HG03558 (cell line): ENCODE measurements at regions not wholly inside any gene's neighbourhood (a gene's known extent, or its start where the extent isn't known, plus 50 kb on each side); places are given as distances from the start of the nearest gene placed in this dataset.

Source experiments
- ATAC-seq: cut with Tn5 transposase; IDR thresholded peaks from one replicate; pipeline ENCODE4 v1.9.1; 2021; ENCODE audit warnings: moderate number of reproducible peaks; ENCODE audit not compliant: unreplicated experiment; ENCODE audit errors: extremely low read depth

- no peak for ATAC-seq
Observed at GRCh38 chr13:73610799-73611592, 523.2 kb downstream of the KLF12 start.

DNA sequence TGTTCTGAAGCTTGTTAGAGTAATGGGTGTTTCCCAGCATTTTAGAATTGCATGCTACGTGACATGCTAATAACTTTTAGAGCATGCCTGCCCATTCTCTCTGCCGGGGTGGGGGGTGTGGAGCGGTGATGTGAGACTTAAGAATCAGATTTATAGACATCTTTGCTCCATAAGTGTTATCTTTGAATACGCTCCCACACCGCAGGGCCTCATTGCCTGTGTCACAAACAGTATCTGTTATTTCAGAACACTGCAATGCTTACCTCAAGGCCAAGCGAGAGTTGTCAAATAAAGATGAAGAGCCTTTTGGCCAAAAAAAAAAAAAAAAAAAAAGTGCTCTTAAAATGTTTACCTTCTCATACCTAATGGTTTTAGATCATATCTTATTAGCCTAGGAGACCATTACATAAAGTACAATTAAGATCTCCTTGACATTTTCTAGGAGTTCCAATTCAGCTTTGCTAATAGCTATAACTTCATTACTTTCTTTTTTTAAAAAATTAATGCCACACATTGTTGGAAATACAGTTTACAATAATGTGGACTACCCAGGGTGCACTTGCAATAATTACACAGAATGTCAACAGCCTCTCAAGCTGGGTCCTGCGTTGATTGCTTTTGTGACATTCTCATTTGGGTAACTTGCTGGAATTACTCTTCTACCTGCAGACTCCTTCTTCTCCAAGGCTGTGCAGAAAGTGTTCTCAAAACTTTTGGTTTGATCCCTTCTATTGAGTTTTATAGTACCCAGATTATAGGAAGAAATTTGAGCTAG lies 525.3 kb downstream of the KLF12 start:
- ATAC-seq = no peak

DNA sequence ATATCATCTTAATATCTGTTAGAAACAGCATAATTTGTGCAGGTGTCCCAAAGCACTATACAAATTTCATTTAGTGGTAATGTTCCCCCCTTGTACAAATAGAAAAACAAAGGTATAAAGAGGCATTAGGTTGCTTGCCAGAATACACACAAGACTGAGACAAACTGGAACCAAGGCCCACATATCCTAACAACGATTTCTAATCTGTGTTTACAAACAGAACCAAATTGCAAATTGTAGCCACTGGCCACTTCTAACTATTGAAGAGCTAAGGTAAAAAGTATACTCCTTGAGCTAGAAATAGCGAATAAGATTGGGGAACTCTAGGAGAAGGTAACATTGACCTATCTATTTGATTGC lies 526.1 kb downstream of the KLF12 start:
- no peak for ATAC-seq

DNA sequence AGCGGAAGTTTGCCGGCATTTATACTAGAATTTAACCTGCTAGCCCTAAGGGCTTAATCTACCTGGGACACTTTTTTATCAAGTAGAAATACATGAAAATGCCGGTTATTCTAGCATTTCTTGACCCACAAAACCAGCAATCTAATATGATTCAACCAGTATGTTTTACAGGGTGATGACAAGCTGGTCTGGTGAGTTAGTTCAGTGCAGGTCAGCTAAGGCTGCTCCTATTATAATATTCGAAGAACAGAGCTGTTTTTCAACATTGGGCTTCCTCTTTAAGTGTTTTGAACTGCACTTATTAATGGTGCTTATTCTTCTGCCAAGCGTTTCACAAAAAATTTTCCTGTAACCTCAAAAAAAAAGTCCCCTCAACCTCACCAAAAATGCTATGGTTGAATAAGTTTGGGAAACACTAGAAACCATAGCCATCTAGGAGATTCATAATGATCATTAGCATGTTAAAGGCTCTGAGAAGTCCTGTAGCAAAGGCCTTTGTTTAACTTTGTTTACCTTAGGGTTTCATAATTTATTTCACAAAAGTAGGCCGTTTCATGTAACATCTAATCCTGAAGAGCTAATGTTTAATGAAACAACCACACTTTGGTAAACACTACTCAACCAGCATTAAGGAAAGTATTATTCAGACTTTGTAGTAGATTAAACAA lies 526.6 kb downstream of the KLF12 start:
- no peak for ATAC-seq

DNA sequence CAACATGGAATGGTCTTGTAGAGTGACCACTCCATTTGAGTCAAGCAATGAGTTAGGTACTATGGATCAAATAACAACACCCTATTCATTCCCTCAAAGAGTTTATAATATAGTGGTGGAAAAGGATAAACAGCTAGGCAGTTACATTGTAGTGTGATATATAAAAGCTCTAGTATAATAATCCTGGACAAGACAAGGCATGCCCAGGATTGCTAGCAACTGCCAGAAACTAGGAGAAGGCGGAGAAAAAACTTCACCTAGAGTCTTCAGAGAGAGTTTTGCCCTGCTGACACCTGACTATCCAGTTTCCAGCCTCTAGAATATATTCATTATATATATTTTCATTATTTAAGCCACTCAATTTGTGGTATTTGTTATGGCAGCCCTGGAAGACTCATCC lies 530.6 kb downstream of the KLF12 start:
- no peak for ATAC-seq

GRCh38 chr13:73602295-73602694 lies 531.9 kb downstream of the KLF12 start:
- no peak for ATAC-seq

DNA sequence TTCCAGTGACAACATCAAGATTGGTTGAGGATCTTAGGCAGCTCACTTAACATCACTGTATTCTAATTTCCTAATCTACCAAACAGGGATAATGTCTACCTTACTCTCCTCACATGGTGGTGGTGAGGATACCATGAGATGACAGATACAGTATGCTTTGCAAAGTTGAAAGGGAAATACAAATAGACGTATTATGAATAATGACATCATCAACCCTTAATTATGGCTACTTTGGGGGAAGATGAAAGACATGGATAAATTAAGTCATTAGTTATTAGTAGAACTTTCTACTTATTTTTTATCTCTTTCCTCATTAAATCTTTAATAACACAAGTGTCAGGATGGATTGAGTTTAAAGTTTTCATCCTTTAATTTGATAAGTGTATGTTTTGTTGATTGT lies 532.5 kb downstream of the KLF12 start:
- ATAC-seq = no peak

DNA sequence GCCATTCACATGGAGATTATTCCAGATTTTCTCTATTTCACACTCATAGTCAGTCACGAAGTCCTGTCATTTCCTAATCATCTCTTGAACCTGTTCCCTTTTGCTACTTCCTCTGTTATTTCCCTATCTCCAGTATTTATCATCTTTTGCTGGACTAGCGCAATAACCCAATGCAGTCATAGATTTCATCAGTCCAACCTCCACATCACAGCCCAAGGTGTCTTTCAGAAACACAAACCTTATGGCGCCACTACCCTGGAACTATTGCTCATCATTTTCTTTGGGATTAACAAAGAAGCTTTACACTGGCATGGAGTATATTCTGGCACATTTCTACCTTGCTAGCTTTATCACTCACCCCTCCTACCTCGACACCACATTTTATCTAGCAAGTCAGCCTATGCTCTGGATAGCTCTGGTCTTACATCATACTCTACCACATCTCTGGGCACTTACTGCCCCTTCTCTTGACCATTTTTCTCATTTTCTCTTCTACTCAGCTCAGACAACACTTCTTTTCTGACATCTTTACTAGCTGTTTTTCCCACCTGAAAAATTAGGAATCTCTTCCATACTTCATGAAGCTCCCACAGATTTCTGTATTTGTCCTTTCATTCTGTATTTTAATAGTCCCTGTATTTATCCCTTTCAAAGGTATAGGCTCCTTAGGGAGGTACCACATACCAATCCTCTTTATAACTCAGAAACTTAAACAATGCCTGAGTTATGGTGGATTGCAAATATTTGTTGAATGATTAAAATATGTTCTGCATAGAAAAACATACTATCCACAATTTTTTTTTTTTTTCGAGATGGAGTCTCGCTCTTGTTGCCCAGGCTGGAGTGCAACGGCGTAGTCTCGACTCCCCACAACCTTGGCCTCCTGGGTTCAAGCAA lies 534.7 kb downstream of the KLF12 start:
- no peak for ATAC-seq

DNA sequence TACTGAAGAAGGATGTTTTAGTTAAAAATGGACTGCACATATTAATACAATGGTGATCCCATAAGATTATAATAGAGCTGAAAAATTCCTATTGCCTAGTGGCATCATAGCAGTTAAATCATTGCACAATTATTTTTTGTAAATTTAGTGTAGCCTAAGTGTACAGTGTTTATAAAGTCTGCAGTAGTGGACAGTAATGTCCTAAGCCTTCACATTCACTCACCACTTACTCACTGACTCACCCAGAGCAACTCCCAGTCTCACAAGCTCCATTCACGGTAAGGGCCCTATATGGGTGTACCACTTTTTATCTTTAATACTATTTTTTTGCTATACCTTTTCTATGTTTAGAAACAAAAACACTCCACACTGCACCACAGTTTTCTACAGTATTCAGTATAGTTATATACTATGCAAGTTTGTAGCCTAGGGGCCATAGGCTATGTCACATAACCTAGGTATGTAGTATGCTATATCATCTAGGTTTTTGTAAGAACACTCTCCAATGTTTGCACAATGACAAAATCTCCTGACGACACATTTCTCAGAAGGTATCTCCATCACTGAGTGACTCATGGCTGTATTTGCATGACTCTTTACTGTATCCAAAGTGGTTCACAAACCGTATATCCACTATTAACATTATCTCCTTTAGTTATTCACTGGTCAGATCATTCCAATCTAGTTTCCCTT lies 536.0 kb downstream of the KLF12 start:
- ATAC-seq = no peak

DNA sequence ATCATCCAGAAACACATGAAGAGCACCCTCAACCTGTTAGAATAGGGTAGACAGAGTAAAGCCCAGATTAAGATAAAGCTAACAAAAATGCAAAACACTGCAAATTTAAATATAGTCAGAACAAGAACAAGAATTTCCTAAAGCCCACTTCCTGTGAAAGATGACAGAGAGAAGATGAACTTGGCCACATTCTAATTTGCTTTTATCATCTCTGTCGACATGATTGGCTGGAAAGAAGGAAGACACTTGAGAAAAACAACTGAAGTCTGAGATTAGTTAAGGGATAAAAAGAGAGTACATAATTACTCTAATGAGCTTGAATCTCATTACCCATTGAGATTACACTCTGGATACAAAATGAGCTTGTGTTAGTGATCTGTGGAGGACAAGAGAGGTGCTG lies 537.6 kb downstream of the KLF5 start:
- ATAC-seq = no peak

DNA sequence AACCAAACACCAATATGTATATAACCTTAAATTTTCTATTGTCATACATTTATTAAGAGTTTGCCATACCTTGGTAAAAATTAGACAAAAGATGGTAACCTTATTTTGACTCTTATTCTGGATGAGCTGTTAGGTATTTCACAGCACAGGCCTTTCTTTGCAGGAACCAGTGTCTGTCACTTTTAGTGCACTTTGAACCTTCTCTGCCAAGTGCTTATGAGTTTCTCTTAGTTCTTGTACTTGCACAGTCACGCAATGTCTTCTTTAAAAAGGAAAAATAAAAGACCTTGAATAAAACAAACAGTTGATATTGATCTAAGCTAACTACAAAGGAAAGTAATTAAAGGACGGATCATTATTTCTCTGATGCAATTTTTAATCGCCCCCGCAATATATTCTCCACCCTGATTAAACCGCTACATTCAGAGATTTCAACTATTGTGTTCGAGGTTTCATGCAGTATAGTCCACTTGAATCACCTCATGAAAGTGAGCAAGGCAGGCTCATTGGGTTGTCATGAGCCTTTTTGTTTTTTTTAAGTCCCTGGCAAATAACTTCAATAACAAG lies 534.5 kb downstream of the KLF5 start:
- no peak for ATAC-seq

- ATAC-seq = no peak
Observed at GRCh38 chr13:73591861-73592260, 533.1 kb downstream of the KLF5 start.

GRCh38 chr13:73590795-73591194 lies 532.0 kb downstream of the KLF5 start:
- ATAC-seq = no peak

- ATAC-seq = no peak
Observed at GRCh38 chr13:73585236-73585635, 526.4 kb downstream of the KLF5 start.

- ATAC-seq = no peak
Observed at GRCh38 chr13:73583331-73583730, 524.5 kb downstream of the KLF5 start.

- ATAC-seq = no peak
Observed at GRCh38 chr13:73580513-73581267, 521.9 kb downstream of the KLF5 start.

DNA sequence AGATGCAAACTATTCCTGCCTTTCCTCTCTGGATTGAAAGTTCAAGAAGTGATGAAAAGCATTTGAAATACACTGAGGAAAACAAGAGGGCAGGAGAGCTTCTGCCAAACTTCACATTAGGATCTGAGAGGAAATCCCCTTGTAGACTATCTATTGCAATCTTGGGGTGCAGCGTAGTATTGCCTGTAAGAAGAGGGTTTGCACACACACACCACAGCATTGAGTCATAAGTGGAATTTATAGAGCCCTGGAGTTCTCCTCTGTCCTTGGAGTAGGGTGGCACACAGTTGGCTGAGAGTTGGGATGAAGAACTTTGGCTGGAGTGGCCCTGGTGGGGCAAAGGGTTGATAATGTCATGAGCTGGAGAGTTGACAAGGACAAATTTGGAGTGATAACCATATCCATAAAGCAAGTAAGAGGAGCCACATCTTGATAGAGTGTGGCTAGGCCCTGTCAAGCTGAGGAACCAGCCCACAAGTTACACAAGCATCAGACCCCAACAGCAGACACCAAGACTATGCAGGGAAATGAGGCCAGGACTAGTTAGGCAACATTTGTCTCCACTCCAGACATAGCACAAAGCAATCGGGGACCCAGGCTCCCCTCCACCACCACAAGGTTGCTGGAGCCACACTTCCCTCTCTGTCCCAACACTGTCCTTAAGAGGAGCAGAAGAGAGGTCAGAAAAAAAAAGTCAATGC lies 520.9 kb downstream of the KLF5 start:
- no peak for ATAC-seq

- ATAC-seq = no peak
Observed at GRCh38 chr13:73578251-73578875, 519.6 kb downstream of the KLF5 start.
